BJ (cell line): ENCODE measurements at regions not wholly inside any gene's neighbourhood (a gene's known extent, or its start where the extent isn't known, plus 50 kb on each side); places are given as distances from the start of the nearest gene placed in this dataset.

ENCODE experiments used
- CTCF ChIA-PET: fragments of 350-600 bp; formaldehyde crosslinking; extraction: SDS; loops from one replicate; lab custom pipeline; 2021; ENCODE audit warnings: antibody characterized with exemption, inconsistent platforms; lab: Yijun Ruan, JAX
- POLR2A ChIA-PET: fragments of 300-600 bp; sonication (Branson Sonifier 250); formaldehyde crosslinking; extraction: SDS; loops from one replicate; lab custom pipeline; 2021; ENCODE audit warnings: antibody characterized with exemption; lab: Charles Lee
- DNase-seq: peaks from one replicate; pipeline ENCODE4 v3.0.0-alpha.2; 2011; ENCODE audit warnings: low read depth
- H3K27me3 ChIP-seq: 2 replicates; pipeline ENCODE4 v1.6.0; 2011; ENCODE audit warnings: low read length; ENCODE audit not compliant: control insufficient read depth, insufficient read depth
- H3K36me3 ChIP-seq: 2 replicates; pipeline ENCODE4 v1.5.1; 2011; ENCODE audit warnings: low read length; ENCODE audit not compliant: control insufficient read depth, insufficient read depth
- H3K4me3 ChIP-seq: 2 replicates; pipeline ENCODE4 v1.5.1; 2011; ENCODE audit warnings: low read depth, mild to moderate bottlenecking, control low read depth, low read length
- TF ChIP-seq, protein P1 (sequence below): IDR thresholded peaks from 2 replicates; pipeline ENCODE4 v1.5.1; 2011; ENCODE audit warnings: low read depth, mild to moderate bottlenecking, control low read depth, inconsistent platforms, low read length, moderate library complexity; ENCODE audit not compliant: insufficient read depth

DNA sequence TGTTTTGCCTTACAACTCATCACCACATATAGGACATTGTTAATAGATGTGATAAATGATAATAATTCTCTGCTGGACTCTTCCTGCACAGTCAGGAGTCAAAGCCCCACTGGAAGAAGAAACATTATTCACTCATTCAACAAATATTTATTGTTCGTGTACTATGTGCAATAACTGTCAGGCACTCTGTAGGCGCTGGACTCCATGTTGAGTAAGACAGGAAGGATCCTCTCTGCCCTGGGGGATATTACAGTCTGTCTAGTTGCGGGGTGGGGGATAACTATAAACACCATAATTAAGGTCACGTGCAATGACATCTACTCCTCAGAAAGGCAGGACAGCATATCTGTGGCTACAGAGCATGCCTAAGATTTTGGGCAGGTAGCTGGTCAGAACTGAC lies 281.1 kb downstream of the FAT3 start:
- H3K4me3 ChIP-seq: no peak overlapping the region
- no peaks in the 10 kb centered on the region for H3K27me3 ChIP-seq
- no peaks in the 10 kb centered on the region for H3K36me3 ChIP-seq
- TF ChIP-seq, protein P1, sequence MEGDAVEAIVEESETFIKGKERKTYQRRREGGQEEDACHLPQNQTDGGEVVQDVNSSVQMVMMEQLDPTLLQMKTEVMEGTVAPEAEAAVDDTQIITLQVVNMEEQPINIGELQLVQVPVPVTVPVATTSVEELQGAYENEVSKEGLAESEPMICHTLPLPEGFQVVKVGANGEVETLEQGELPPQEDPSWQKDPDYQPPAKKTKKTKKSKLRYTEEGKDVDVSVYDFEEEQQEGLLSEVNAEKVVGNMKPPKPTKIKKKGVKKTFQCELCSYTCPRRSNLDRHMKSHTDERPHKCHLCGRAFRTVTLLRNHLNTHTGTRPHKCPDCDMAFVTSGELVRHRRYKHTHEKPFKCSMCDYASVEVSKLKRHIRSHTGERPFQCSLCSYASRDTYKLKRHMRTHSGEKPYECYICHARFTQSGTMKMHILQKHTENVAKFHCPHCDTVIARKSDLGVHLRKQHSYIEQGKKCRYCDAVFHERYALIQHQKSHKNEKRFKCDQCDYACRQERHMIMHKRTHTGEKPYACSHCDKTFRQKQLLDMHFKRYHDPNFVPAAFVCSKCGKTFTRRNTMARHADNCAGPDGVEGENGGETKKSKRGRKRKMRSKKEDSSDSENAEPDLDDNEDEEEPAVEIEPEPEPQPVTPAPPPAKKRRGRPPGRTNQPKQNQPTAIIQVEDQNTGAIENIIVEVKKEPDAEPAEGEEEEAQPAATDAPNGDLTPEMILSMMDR: no peak
- no peak for DNase-seq
- CTCF ChIA-PET: interaction anchor here (1.3 kb wide), 1 partner anchor 16 kb away, joined by 4 read pairs; no protein-coding TSS in a partner anchor
- POLR2A ChIA-PET: no interaction called here

DNA sequence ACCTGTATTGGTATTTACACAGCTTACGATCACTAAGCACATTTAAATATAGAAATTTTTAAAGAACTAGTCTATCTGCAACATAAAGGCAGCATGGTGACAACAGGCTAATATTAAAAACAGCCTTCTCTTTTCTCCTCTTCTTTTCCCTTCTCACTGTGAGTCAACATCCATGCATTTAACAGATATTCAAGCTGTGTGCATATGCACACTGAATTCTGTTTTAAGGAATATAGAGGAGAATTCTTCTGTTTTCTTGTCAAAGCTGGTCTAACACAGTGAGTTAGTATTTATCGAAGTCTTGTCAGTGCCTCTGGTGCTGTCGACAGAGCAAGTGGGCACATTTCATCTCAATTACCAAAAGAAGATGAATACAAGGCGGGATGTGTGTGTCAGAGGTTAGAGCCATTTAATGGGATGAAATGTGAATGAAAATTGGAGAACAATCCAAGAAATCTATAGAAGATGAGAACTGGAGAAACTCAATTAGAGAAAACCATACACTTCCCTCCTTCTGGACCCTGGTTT lies 282.3 kb downstream of the FAT3 start:
- CTCF ChIA-PET: interaction anchor here (0.6 to 1.3 kb wide), 2 partner anchors 17 to 200 kb away, joined by 4 read pairs; no protein-coding TSS in a partner anchor
- POLR2A ChIA-PET: no interaction called here
- Histone ChIP-seq H3K27me3 (no peaks in the 10 kb centered on the region), H3K4me3 (no peak overlapping the region), H3K36me3 (no peaks in the 10 kb centered on the region)
- TF ChIP-seq, protein P1: no peak
- DNase-seq: no peak

DNA sequence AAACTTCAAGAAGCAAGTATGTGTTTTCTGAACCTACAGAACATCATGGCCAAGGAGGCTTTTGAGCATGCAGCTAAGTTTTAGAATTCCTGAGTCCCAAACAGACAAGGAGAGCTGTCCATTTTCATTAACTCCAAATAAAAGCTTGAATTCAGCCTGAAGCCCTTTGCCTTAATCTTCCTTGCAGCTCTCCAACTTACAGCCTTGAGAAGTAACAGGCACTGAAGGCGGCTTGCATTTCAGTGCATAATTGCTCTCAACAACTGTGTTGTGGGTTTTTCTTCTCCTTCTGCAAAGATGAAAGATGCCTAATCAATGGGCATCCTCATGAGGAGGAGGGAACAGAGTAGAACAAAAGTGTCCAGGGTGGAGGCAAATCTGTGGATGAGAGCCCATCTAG lies 286.0 kb downstream of the FAT3 start:
- TF ChIP-seq, protein P1: no peak
- DNase-seq: no peak
- H3K36me3 ChIP-seq: no peaks in the 10 kb centered on the region
- no peaks in the 10 kb centered on the region for H3K27me3 ChIP-seq
- ChIA-PET POLR2A (no interaction called here), CTCF (interaction anchor here (0.6 kb wide), 1 partner anchor 323 kb away, joined by 4 read pairs; no protein-coding TSS in a partner anchor)
- no peak overlapping the region for H3K4me3 ChIP-seq

GRCh38 chr11:92511522-92512203 lies 287.0 kb downstream of the FAT3 start:
- DNase-seq: no peak
- TF ChIP-seq, protein P1: no peak
- POLR2A ChIA-PET: no interaction called here
- Histone ChIP-seq H3K27me3 (no peaks in the 10 kb centered on the region), H3K36me3 (no peaks in the 10 kb centered on the region), H3K4me3 (no peak overlapping the region)
- CTCF ChIA-PET: no interaction called here

DNA sequence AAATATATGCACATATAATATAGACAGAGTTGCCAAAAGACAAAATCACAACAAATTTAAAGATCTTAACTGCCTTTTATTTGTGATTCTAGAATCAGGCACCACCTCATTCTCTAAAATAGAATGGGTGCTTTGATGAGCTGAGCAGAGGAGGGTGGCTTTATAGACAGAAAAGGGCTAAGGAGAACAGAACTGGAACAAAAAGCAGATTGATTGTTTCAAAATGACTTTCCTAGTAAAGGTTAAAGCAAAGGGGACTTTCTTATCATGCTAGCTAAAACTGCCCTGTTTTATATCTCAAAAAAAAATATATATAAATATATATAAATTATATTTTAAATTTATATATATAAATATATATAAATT lies 287.6 kb downstream of the FAT3 start:
- no peak for DNase-seq
- CTCF ChIA-PET: no interaction called here
- no peak overlapping the region for H3K4me3 ChIP-seq
- POLR2A ChIA-PET: no interaction called here
- no peaks in the 10 kb centered on the region for H3K27me3 ChIP-seq
- TF ChIP-seq, protein P1: no peak
- H3K36me3 ChIP-seq: no peaks in the 10 kb centered on the region
